ENCODE measurements at regions not wholly inside any gene's neighbourhood (a gene's known extent, or its start where the extent isn't known, plus 50 kb on each side); places are given as distances from the start of the nearest gene placed in this dataset.

- peaks cover 5% of the 10 kb centered on the region; the same call in 1 of the 2 replicates for H3K9me3 ChIP-seq (ENCODE audit: insufficient read depth, low read length)
- peaks cover 8% of the 10 kb centered on the region for H3K4me1 ChIP-seq (ENCODE audit: insufficient read depth, insufficient read length)
- H3K27me3 ChIP-seq (ENCODE audit: insufficient read depth, insufficient read length) = no peaks in the 10 kb centered on the region
- DNase-seq (ENCODE audit: low read depth, low spot score) = no peak
- TF ChIP-seq YY1 (IDR thresholded peaks at IDR 0.05; ENCODE audit: insufficient read depth, insufficient read length) (no peak), SUZ12 (IDR thresholded peaks at IDR 0.05; ENCODE audit: extremely low read depth, insufficient read depth, insufficient read length) (no peak), ZNF274 (IDR thresholded peaks at IDR 0.05; ENCODE audit: low read depth, low read length) (no peak)
- no peaks in the 10 kb centered on the region for H3K36me3 ChIP-seq (ENCODE audit: insufficient read depth, insufficient read length, low read length)
- H3K4me3 ChIP-seq (ENCODE audit: insufficient read length, low read depth) = no peak overlapping the region
- no peak overlapping the region for H3K9ac ChIP-seq (ENCODE audit: insufficient read length, low read depth)
Measured at GRCh38 chr3:38980938-38981337, 70.8 kb downstream of the SCN11A start.

GRCh38 chr3:38978729-38979128, 73.0 kb downstream of the SCN11A start:
- Histone ChIP-seq H3K9me3 (ENCODE audit: insufficient read depth, low read length) (0 out of 2 replicates have a peak, but pooled peaks cover 5% of the 10 kb centered on the region), H3K27me3 (ENCODE audit: insufficient read depth, insufficient read length) (no peaks in the 10 kb centered on the region)
- TF ChIP-seq SUZ12 (IDR thresholded peaks at IDR 0.05; ENCODE audit: extremely low read depth, insufficient read depth, insufficient read length) (no peak), ZNF274 (IDR thresholded peaks at IDR 0.05; ENCODE audit: low read depth, low read length) (no peak)

GRCh38 chr3:38970851-38971638, 80.7 kb downstream of the SCN11A start:
- Histone ChIP-seq H3K4me1 (ENCODE audit: insufficient read depth, insufficient read length) (peaks cover 6% of the 10 kb centered on the region), H3K36me3 (ENCODE audit: insufficient read depth, insufficient read length, low read length) (no peaks in the 10 kb centered on the region), H3K4me3 (ENCODE audit: insufficient read length, low read depth) (no peak overlapping the region), H3K9ac (ENCODE audit: insufficient read length, low read depth) (no peak overlapping the region), H3K27me3 (ENCODE audit: insufficient read depth, insufficient read length) (no peaks in the 10 kb centered on the region), H3K9me3 (ENCODE audit: insufficient read depth, low read length) (no peaks in the 10 kb centered on the region)
- no peak for TF ChIP-seq YY1 (IDR thresholded peaks at IDR 0.05; ENCODE audit: insufficient read depth, insufficient read length)
- no peak for TF ChIP-seq SUZ12 (IDR thresholded peaks at IDR 0.05; ENCODE audit: extremely low read depth, insufficient read depth, insufficient read length)
- no peak for DNase-seq (ENCODE audit: low read depth, low spot score)

More at GRCh38 chr3:38978729-38979128, 73.0 kb downstream of the SCN11A start:
- no peaks in the 10 kb centered on the region for H3K36me3 ChIP-seq (ENCODE audit: insufficient read depth, insufficient read length, low read length)
- DNase-seq (ENCODE audit: low read depth, low spot score) = peak; percentile 68
- peaks cover 8% of the 10 kb centered on the region for H3K4me1 ChIP-seq (ENCODE audit: insufficient read depth, insufficient read length)
- H3K4me3 ChIP-seq (ENCODE audit: insufficient read length, low read depth) = no peak overlapping the region
- no peak overlapping the region for H3K9ac ChIP-seq (ENCODE audit: insufficient read length, low read depth)

- TF ChIP-seq YY1 (IDR thresholded peaks at IDR 0.05; ENCODE audit: insufficient read depth, insufficient read length) = no peak
- no peak for TF ChIP-seq ZNF274 (IDR thresholded peaks at IDR 0.05; ENCODE audit: low read depth, low read length)
- TF ChIP-seq SUZ12 (IDR thresholded peaks at IDR 0.05; ENCODE audit: extremely low read depth, insufficient read depth, insufficient read length) = no peak
- no peaks in the 10 kb centered on the region for H3K36me3 ChIP-seq (ENCODE audit: insufficient read depth, insufficient read length, low read length)
- no peak for DNase-seq (ENCODE audit: low read depth, low spot score)
- peaks cover 6% of the 10 kb centered on the region for H3K4me1 ChIP-seq (ENCODE audit: insufficient read depth, insufficient read length)
- no peaks in the 10 kb centered on the region for H3K27me3 ChIP-seq (ENCODE audit: insufficient read depth, insufficient read length)
- H3K9me3 ChIP-seq (ENCODE audit: insufficient read depth, low read length) = no peaks in the 10 kb centered on the region
- H3K9ac ChIP-seq (ENCODE audit: insufficient read length, low read depth) = no peak overlapping the region
- no peak overlapping the region for H3K4me3 ChIP-seq (ENCODE audit: insufficient read length, low read depth)
Measured at GRCh38 chr3:38969317-38970235, 82.2 kb downstream of the SCN11A start.

- no peaks in the 10 kb centered on the region for H3K36me3 ChIP-seq (ENCODE audit: insufficient read depth, insufficient read length, low read length)
- TF ChIP-seq SUZ12 (IDR thresholded peaks at IDR 0.05; ENCODE audit: extremely low read depth, insufficient read depth, insufficient read length) (no peak), YY1 (IDR thresholded peaks at IDR 0.05; ENCODE audit: insufficient read depth, insufficient read length) (no peak), ZNF274 (IDR thresholded peaks at IDR 0.05; ENCODE audit: low read depth, low read length) (no peak)
- no peaks in the 10 kb centered on the region for H3K27me3 ChIP-seq (ENCODE audit: insufficient read depth, insufficient read length)
- H3K9ac ChIP-seq (ENCODE audit: insufficient read length, low read depth) = no peak overlapping the region
- H3K9me3 ChIP-seq (ENCODE audit: insufficient read depth, low read length) = no peaks in the 10 kb centered on the region
- H3K4me3 ChIP-seq (ENCODE audit: insufficient read length, low read depth) = no peak overlapping the region
- peaks cover 6% of the 10 kb centered on the region for H3K4me1 ChIP-seq (ENCODE audit: insufficient read depth, insufficient read length)
- no peak for DNase-seq (ENCODE audit: low read depth, low spot score)
Measured at GRCh38 chr3:38968891-38969290, 82.9 kb downstream of the SCN11A start.

GRCh38 chr3:38968403-38968802, 83.3 kb downstream of the SCN11A start:
- Histone ChIP-seq H3K4me3 (ENCODE audit: insufficient read length, low read depth) (no peak overlapping the region), H3K9ac (ENCODE audit: insufficient read length, low read depth) (no peak overlapping the region), H3K27me3 (ENCODE audit: insufficient read depth, insufficient read length) (no peaks in the 10 kb centered on the region), H3K36me3 (ENCODE audit: insufficient read depth, insufficient read length, low read length) (no peaks in the 10 kb centered on the region), H3K9me3 (ENCODE audit: insufficient read depth, low read length) (no peaks in the 10 kb centered on the region), H3K4me1 (ENCODE audit: insufficient read depth, insufficient read length) (peaks cover 6% of the 10 kb centered on the region)
- no peak for DNase-seq (ENCODE audit: low read depth, low spot score)
- no peak for TF ChIP-seq YY1 (IDR thresholded peaks at IDR 0.05; ENCODE audit: insufficient read depth, insufficient read length)
- no peak for TF ChIP-seq SUZ12 (IDR thresholded peaks at IDR 0.05; ENCODE audit: extremely low read depth, insufficient read depth, insufficient read length)
- TF ChIP-seq ZNF274 (IDR thresholded peaks at IDR 0.05; ENCODE audit: low read depth, low read length) = no peak

GRCh38 chr3:38967693-38967989, 84.1 kb downstream of the SCN11A start:
- Histone ChIP-seq H3K4me1 (ENCODE audit: insufficient read depth, insufficient read length) (peaks cover 6% of the 10 kb centered on the region), H3K36me3 (ENCODE audit: insufficient read depth, insufficient read length, low read length) (no peaks in the 10 kb centered on the region), H3K9me3 (ENCODE audit: insufficient read depth, low read length) (no peaks in the 10 kb centered on the region), H3K27me3 (ENCODE audit: insufficient read depth, insufficient read length) (no peaks in the 10 kb centered on the region), H3K4me3 (ENCODE audit: insufficient read length, low read depth) (no peak overlapping the region), H3K9ac (ENCODE audit: insufficient read length, low read depth) (no peak overlapping the region)
- no peak for TF ChIP-seq ZNF274 (IDR thresholded peaks at IDR 0.05; ENCODE audit: low read depth, low read length)
- no peak for TF ChIP-seq YY1 (IDR thresholded peaks at IDR 0.05; ENCODE audit: insufficient read depth, insufficient read length)
- TF ChIP-seq SUZ12 (IDR thresholded peaks at IDR 0.05; ENCODE audit: extremely low read depth, insufficient read depth, insufficient read length) = no peak
- no peak for DNase-seq (ENCODE audit: low read depth, low spot score)
